ENCODE measurements at regions not wholly inside any gene's neighbourhood (a gene's known extent, or its start where the extent isn't known, plus 50 kb on each side); places are given as distances from the start of the nearest gene placed in this dataset.

DNA sequence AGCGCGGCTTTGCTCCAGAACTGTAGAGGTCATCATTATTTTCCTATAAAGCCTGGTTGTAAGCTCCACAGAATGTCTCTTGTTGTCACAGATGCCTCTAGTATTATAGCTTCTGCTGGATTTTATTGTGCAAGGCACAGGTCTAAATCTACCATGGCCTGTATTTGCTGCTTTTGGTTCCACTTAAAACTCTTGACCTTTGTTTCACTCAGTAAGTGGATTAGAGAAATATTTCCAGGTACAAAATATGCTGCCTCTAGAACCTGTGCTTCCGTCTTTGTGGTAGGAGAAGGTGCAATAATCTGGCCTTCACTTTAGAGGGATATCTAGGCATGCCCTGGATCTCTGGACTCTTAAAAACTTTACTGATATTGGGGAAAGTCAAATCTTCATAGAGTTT, 476.6 kb upstream of the CD180 start:
- TF ChIP-seq, protein P1, sequence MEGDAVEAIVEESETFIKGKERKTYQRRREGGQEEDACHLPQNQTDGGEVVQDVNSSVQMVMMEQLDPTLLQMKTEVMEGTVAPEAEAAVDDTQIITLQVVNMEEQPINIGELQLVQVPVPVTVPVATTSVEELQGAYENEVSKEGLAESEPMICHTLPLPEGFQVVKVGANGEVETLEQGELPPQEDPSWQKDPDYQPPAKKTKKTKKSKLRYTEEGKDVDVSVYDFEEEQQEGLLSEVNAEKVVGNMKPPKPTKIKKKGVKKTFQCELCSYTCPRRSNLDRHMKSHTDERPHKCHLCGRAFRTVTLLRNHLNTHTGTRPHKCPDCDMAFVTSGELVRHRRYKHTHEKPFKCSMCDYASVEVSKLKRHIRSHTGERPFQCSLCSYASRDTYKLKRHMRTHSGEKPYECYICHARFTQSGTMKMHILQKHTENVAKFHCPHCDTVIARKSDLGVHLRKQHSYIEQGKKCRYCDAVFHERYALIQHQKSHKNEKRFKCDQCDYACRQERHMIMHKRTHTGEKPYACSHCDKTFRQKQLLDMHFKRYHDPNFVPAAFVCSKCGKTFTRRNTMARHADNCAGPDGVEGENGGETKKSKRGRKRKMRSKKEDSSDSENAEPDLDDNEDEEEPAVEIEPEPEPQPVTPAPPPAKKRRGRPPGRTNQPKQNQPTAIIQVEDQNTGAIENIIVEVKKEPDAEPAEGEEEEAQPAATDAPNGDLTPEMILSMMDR (IDR thresholded peaks at IDR 0.05; ENCODE audit: insufficient read depth, low read length, poor library complexity, severe bottlenecking), result no peak
- no peaks in the 10 kb centered on the region for H3K27me3 ChIP-seq (ENCODE audit: control insufficient read depth, insufficient read depth, low read length)
- DNase-seq (ENCODE audit: low read depth), result no peak
- H3K4me3 ChIP-seq (ENCODE audit: low read depth, low read length), result no peak overlapping the region
- no peaks in the 10 kb centered on the region for H3K36me3 ChIP-seq (ENCODE audit: control insufficient read depth, insufficient read depth, low read length)

DNA sequence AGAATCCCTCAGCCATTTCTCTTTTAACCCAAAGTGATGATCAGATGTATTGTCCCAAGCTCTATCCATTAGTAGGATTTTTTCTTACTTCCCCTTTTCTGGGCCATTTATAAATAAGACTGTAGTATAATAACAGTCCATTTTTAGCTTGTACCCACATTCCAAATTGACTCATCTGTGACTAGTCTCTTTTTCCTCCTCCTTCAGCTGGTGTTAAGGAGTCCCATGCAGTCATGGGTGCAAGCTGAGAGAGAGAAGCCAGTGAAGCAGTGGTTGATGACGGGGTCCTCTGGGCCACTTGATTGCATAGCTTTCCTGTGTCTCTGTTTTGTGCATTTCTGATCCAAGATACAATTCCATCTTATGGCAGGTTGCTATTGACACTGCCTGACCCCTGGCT, 476.0 kb upstream of the CD180 start:
- TF ChIP-seq, protein P1 (IDR thresholded peaks at IDR 0.05; ENCODE audit: insufficient read depth, low read length, poor library complexity, severe bottlenecking), result no peak
- no peak overlapping the region for H3K4me3 ChIP-seq (ENCODE audit: low read depth, low read length)
- DNase-seq (ENCODE audit: low read depth), result no peak
- no peaks in the 10 kb centered on the region for H3K27me3 ChIP-seq (ENCODE audit: control insufficient read depth, insufficient read depth, low read length)
- no peaks in the 10 kb centered on the region for H3K36me3 ChIP-seq (ENCODE audit: control insufficient read depth, insufficient read depth, low read length)

DNA sequence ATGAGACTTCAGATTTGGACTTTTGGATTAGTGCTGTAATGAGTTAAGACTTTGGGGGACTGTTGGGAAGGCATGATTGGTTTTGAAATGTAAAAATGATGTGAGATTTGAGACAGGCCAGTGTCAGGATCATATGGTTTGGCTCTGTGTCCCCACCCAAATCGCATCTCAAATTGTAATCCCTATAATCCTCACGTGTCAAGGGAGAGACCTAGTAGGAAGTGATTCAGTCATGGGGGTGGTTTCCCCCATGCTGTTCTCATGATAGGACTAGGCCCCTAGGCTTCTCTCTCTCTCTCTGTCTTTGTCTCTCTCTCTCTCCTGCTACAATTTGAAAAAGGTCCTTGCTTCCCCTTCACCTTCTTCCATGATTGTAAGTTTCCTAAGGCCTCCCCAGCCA, 473.3 kb upstream of the CD180 start:
- Histone ChIP-seq H3K36me3 (ENCODE audit: control insufficient read depth, insufficient read depth, low read length) (no peaks in the 10 kb centered on the region), H3K27me3 (ENCODE audit: control insufficient read depth, insufficient read depth, low read length) (no peaks in the 10 kb centered on the region), H3K4me3 (ENCODE audit: low read depth, low read length) (no peak overlapping the region)
- DNase-seq (ENCODE audit: low read depth), result no peak
- TF ChIP-seq, protein P1 (IDR thresholded peaks at IDR 0.05; ENCODE audit: insufficient read depth, low read length, poor library complexity, severe bottlenecking), result no peak

DNA sequence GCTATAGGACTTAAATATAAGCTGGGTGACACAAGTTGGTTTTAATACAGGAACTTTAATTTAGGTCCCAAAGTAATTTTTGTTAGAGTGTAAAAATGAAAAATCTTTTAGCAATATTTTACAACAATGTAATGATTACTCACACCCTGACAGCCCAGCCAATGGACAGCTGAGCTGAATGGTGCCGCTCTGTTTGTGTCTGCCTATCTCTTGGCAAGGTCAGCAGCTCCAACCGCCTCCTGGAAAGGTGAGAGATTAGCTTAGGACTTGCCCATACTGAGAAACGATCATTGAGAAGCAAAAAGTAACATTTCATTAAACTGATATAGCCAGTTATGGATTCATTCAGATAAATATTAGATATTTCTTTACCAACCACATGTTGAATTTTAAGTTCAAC, 463.6 kb upstream of the CD180 start:
- Histone ChIP-seq H3K4me3 (ENCODE audit: low read depth, low read length) (no peak overlapping the region), H3K36me3 (ENCODE audit: control insufficient read depth, insufficient read depth, low read length) (no peaks in the 10 kb centered on the region), H3K27me3 (ENCODE audit: control insufficient read depth, insufficient read depth, low read length) (no peaks in the 10 kb centered on the region)
- no peak for DNase-seq (ENCODE audit: low read depth)
- TF ChIP-seq, protein P1 (IDR thresholded peaks at IDR 0.05; ENCODE audit: insufficient read depth, low read length, poor library complexity, severe bottlenecking), result no peak

DNA sequence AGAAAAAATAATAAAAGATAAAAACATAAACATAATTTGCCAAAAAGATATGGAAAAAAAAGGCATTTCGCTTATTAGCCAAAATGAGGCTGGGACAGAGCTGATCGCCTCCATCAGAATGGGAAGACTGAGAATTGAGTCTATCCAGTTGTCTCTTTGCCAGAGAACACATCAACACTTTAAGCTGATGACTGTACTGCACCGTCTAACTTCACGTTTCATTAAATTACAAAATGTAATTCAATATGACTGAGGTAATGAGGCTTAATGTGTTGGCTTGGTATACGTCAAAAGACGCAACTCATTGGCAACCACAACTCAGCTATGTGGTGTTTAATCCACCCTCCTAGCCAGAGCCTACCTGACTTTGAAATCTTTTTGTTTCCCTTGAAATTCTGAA, 462.7 kb upstream of the CD180 start:
- no peak for DNase-seq (ENCODE audit: low read depth)
- Histone ChIP-seq H3K4me3 (ENCODE audit: low read depth, low read length) (no peak overlapping the region), H3K36me3 (ENCODE audit: control insufficient read depth, insufficient read depth, low read length) (no peaks in the 10 kb centered on the region), H3K27me3 (ENCODE audit: control insufficient read depth, insufficient read depth, low read length) (no peaks in the 10 kb centered on the region)
- TF ChIP-seq, protein P1 (IDR thresholded peaks at IDR 0.05; ENCODE audit: insufficient read depth, low read length, poor library complexity, severe bottlenecking), result no peak

DNA sequence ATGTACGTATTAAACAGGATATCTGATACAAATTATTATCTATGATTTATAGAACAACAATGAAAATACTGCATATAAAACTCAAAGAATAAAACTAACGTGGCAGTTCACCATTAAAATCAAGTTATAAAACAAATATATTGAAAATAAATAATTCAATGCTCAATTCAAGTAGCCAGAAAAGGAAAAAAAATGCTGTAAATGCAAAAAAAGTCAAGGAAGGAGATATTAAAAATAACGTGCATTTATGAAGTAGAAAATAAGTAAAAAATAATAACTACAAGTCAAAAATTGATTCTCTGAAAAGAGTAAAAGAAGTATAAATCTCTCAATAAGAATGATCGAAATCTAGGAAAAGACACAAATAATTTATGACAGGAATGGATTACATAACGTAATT, 460.5 kb upstream of the CD180 start:
- H3K36me3 ChIP-seq (ENCODE audit: control insufficient read depth, insufficient read depth, low read length), result no peaks in the 10 kb centered on the region
- TF ChIP-seq, protein P1 (IDR thresholded peaks at IDR 0.05; ENCODE audit: insufficient read depth, low read length, poor library complexity, severe bottlenecking), result no peak
- H3K27me3 ChIP-seq (ENCODE audit: control insufficient read depth, insufficient read depth, low read length), result no peaks in the 10 kb centered on the region
- no peak overlapping the region for H3K4me3 ChIP-seq (ENCODE audit: low read depth, low read length)
- DNase-seq (ENCODE audit: low read depth), result no peak

Data from kidney epithelial cell (primary cell).